Endodermal cell (in vitro differentiated cells): ENCODE measurements at regions not wholly inside any gene's neighbourhood (a gene's known extent, or its start where the extent isn't known, plus 50 kb on each side); places are given as distances from the start of the nearest gene placed in this dataset.

ENCODE experiments used
- DNase-seq: peaks from one replicate; pipeline ENCODE4 v3.0.0-alpha.2; 2017
- H3K27ac ChIP-seq: 2 replicates; pipeline ENCODE4 v1.5.1; 2013; ENCODE audit warnings: mild to moderate bottlenecking, low read depth, low read length, moderate library complexity
- H3K27me3 ChIP-seq: 2 replicates; pipeline ENCODE4 v1.6.1; 2013; ENCODE audit warnings: mild to moderate bottlenecking, low read length, moderate library complexity; ENCODE audit not compliant: insufficient read depth, control insufficient read depth, poor library complexity, severe bottlenecking
- H3K36me3 ChIP-seq: 2 replicates; pipeline ENCODE4 v1.7.0; 2013; ENCODE audit warnings: mild to moderate bottlenecking, low read length, moderate library complexity; ENCODE audit not compliant: control insufficient read depth, insufficient read depth
- H3K4me1 ChIP-seq: one replicate; pipeline ENCODE4 v1.7.0; 2013; ENCODE audit warnings: low read length; ENCODE audit not compliant: control insufficient read depth, insufficient read depth
- H3K4me3 ChIP-seq: 2 replicates; pipeline ENCODE4 v1.5.1; 2013; ENCODE audit warnings: mild to moderate bottlenecking, low read length, moderate library complexity
- H3K9ac ChIP-seq: 2 replicates; pipeline ENCODE4 v1.6.1; 2013; ENCODE audit warnings: mild to moderate bottlenecking, low read length, moderate library complexity; ENCODE audit not compliant: poor library complexity, severe bottlenecking; ENCODE audit errors: extremely low read depth
- H3K9me3 ChIP-seq: 2 replicates; pipeline ENCODE4 v1.6.1; 2013; ENCODE audit warnings: mild to moderate bottlenecking, low read length, moderate library complexity; ENCODE audit not compliant: control insufficient read depth
- H3K27ac Mint-ChIP-seq: 2 replicates; pipeline ENCODE4 v1.8.0; 2020; ENCODE audit warnings: mixed read lengths
- H3K27me3 Mint-ChIP-seq: 2 replicates; pipeline ENCODE4 v1.8.0; 2021; ENCODE audit warnings: mild to moderate bottlenecking, mixed read lengths; ENCODE audit not compliant: insufficient read depth
- H3K36me3 Mint-ChIP-seq: 2 replicates; pipeline ENCODE4 v1.8.0; 2020; ENCODE audit warnings: low read depth, mixed read lengths
- H3K4me1 Mint-ChIP-seq: 2 replicates; pipeline ENCODE4 v1.8.0; 2020; ENCODE audit warnings: mixed read lengths
- H3K4me3 Mint-ChIP-seq: 2 replicates; pipeline ENCODE4 v1.8.0; 2020; ENCODE audit warnings: mild to moderate bottlenecking, moderate library complexity, mixed read lengths
- H3K9me3 Mint-ChIP-seq: 2 replicates; pipeline ENCODE4 v1.8.0; 2020; ENCODE audit warnings: mild to moderate bottlenecking, mixed read lengths
- WGBS, 2 experiments: methylation state at CpG; one replicate each; pipeline versions ENCODE4 v1.1.5 to v1.1.7; 2013; ENCODE audit warnings: missing lambda C conversion rate in 2 of 2, mixed read lengths in 1 of 2; ENCODE audit not compliant: insufficient coverage in 1 of 2, insufficient read length in 1 of 2; 5-methylcytosine and 5-hydroxymethylcytosine counted together
- TF ChIP-seq, protein P1 (sequence below): fragments of 200-600 bp; sonication (generic); conservative IDR thresholded peaks from 2 replicates; pipeline ENCODE4 v1.5.0; 2021; ENCODE audit warnings: antibody characterized with exemption, mild to moderate bottlenecking

DNA sequence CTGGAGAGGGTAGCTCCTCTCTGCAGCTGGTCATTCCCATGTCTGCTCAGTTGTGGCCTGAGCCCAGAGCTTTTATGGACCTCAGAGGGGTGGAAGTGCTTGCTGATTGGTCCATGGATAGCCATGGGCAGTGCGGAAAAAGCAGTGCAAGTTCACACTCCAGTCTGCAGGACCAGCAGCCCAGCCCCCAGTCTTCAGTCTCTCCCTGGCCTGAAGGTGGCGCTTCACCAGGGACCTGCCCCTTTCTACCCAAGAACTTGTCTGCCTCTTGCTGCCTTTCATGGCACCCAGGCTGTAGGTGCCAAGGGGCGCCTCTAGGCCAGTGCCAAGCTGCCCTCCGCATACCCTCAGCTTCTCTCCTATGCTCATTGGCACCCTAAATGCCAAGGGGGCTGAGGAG, 91.0 kb downstream of the TBXT start:
- H3K9me3 Mint-ChIP-seq, result no peaks in the 10 kb centered on the region
- H3K9me3 ChIP-seq, result no peaks in the 10 kb centered on the region
- H3K36me3 ChIP-seq, result no peaks in the 10 kb centered on the region
- no peaks in the 10 kb centered on the region for H3K4me1 ChIP-seq
- no peaks in the 10 kb centered on the region for H3K4me1 Mint-ChIP-seq
- no peaks in the 10 kb centered on the region for H3K36me3 Mint-ChIP-seq
- 83 to 86% methylated on average over 2 to 4 of the region's 4 CpGs for WGBS, 2 experiments
- H3K27me3 ChIP-seq, result no peaks in the 10 kb centered on the region
- no peak overlapping the region for H3K27ac Mint-ChIP-seq
- H3K9ac ChIP-seq, result no peak overlapping the region
- DNase-seq, result peak; percentile 87
- H3K4me3 Mint-ChIP-seq, result no peak overlapping the region
- TF ChIP-seq, protein P1, sequence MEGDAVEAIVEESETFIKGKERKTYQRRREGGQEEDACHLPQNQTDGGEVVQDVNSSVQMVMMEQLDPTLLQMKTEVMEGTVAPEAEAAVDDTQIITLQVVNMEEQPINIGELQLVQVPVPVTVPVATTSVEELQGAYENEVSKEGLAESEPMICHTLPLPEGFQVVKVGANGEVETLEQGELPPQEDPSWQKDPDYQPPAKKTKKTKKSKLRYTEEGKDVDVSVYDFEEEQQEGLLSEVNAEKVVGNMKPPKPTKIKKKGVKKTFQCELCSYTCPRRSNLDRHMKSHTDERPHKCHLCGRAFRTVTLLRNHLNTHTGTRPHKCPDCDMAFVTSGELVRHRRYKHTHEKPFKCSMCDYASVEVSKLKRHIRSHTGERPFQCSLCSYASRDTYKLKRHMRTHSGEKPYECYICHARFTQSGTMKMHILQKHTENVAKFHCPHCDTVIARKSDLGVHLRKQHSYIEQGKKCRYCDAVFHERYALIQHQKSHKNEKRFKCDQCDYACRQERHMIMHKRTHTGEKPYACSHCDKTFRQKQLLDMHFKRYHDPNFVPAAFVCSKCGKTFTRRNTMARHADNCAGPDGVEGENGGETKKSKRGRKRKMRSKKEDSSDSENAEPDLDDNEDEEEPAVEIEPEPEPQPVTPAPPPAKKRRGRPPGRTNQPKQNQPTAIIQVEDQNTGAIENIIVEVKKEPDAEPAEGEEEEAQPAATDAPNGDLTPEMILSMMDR, result peak; percentile 72
- peaks cover 7% of the 10 kb centered on the region for H3K27me3 Mint-ChIP-seq
- H3K4me3 ChIP-seq, result no peak overlapping the region
- no peak overlapping the region for H3K27ac ChIP-seq

DNA sequence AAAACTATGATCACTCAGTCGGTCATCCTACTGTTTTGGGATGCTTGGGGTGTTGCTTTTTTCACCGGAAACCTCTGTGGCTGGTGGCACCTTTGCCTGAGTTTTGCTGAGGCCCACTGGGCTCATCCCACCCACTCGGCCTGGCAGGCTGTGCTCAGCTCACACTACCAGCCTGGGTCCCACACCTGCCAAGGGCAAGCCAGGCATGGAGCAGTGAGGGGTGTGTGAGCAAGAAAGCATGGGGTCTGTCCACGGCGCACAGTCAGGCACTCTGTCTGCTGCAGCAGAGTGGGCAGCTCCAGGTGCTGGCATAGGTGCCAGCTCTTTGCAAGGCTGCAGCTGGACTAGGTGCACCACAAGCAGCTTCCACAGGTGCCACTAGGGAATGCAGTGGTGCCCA, 91.7 kb downstream of the TBXT start:
- H3K36me3 ChIP-seq, result no peaks in the 10 kb centered on the region
- H3K9me3 ChIP-seq, result no peaks in the 10 kb centered on the region
- TF ChIP-seq, protein P1, result no peak
- H3K4me3 Mint-ChIP-seq, result no peak overlapping the region
- no peak overlapping the region for H3K27ac ChIP-seq
- peaks cover 7% of the 10 kb centered on the region for H3K27me3 Mint-ChIP-seq
- DNase-seq, result no peak
- no peaks in the 10 kb centered on the region for H3K4me1 ChIP-seq
- no peak overlapping the region for H3K27ac Mint-ChIP-seq
- no peaks in the 10 kb centered on the region for H3K27me3 ChIP-seq
- H3K9ac ChIP-seq, result no peak overlapping the region
- H3K4me1 Mint-ChIP-seq, result no peaks in the 10 kb centered on the region
- no peaks in the 10 kb centered on the region for H3K36me3 Mint-ChIP-seq
- H3K9me3 Mint-ChIP-seq, result no peaks in the 10 kb centered on the region
- no peak overlapping the region for H3K4me3 ChIP-seq
- WGBS, 2 experiments, result 86 to 100% methylated on average over 2 to 5 of the region's 5 CpGs

DNA sequence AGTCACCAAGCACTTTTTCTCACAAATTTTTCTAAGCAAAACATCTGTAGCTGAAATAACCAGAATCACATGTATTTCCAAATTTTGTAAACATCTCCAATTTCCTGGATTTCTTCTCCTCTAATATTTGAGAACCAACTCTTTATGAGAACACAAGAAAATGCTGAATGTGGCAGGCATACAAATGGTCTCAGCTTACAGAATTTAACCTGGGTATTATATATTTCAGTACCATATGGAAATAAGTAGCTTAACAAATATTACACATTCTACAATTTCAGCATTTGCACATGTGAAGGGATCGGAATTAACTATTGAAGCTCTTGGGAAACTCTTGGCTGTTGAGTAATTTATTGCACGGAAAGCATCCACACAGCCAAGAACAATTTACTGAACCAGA, 92.5 kb downstream of the TBXT start:
- Histone ChIP-seq H3K27ac (no peak overlapping the region), H3K36me3 (no peaks in the 10 kb centered on the region), H3K4me3 (no peak overlapping the region), H3K27me3 (no peaks in the 10 kb centered on the region), H3K9ac (no peak overlapping the region), H3K4me1 (no peaks in the 10 kb centered on the region), H3K9me3 (no peaks in the 10 kb centered on the region)
- no peaks in the 10 kb centered on the region for H3K4me1 Mint-ChIP-seq
- peaks cover 7% of the 10 kb centered on the region for H3K27me3 Mint-ChIP-seq
- DNase-seq, result no peak
- H3K4me3 Mint-ChIP-seq, result no peak overlapping the region
- H3K27ac Mint-ChIP-seq, result no peak overlapping the region
- H3K9me3 Mint-ChIP-seq, result no peaks in the 10 kb centered on the region
- TF ChIP-seq, protein P1, result no peak
- WGBS, 2 experiments, result 92% methylated on average over 2 of the region's 2 CpGs; no CpG with 5 or more reads in 1 of the 2 experiments
- H3K36me3 Mint-ChIP-seq, result no peaks in the 10 kb centered on the region
